NCI-H446 (cell line): ENCODE measurements at regions not wholly inside any gene's neighbourhood (a gene's known extent, or its start where the extent isn't known, plus 50 kb on each side); places are given as distances from the start of the nearest gene placed in this dataset.

Source experiments
- DNase-seq, 2 experiments: peaks; one replicate each; lab custom pipeline; 2025; lab: John Stamatoyannopoulos, UW

DNA sequence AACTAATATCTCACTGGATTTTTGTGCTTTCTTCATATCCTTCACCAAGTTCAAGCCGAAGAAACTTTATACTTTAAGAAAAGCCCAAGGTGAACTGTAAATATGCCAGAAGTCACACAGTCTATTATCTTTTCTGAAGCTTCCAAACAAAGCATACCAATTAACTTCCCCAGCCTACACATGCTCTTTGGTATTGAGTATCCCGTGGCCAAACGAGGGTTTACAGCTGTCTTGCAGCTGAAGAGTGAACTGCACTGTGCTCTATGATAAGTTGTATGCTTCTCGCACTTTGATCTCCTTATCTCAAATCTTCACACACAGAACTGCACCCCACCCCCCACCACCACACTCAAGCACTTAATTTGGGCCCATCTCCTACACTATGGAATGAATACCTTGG lies 215.6 kb upstream of the VEPH1 start:
- DNase-seq: no peak

DNA sequence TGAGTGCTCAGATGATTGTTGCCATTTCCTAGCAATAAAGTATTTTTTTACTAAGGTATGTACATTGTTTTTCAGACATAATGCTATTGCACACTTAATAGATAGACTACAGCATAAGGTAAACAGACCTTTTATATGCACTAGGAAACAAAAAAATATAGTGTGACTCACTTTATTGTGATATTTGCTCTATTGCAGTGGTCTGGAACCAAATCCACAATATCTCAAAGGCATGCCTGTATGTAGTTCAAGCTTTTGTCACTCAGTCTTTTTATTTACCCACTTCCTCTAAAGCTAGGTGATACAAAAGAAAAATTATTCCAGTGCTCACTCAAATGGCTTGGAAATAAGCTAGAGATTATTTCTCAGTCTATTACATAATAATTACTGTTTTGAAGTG lies 209.9 kb upstream of the VEPH1 start:
- DNase-seq: no peak

DNA sequence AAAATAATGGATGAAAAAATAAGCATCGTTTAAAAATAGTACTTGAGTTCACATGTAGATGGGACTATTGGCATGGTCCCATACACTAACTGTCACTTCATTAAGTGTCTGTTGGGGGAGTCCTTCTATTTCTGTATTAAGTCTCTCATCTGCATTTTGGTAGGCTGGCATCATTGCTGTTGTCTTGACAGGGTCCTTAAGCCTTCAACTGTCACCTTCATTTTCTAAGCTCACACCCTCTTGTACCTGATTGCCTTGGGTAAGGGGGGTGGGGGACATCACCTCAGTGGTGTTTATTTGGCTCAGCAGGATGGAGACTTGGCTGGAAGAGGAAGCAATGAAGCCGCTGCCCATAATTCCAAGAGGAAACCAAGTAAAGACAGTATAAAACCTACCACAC lies 202.0 kb upstream of the VEPH1 start:
- no peak for DNase-seq

DNA sequence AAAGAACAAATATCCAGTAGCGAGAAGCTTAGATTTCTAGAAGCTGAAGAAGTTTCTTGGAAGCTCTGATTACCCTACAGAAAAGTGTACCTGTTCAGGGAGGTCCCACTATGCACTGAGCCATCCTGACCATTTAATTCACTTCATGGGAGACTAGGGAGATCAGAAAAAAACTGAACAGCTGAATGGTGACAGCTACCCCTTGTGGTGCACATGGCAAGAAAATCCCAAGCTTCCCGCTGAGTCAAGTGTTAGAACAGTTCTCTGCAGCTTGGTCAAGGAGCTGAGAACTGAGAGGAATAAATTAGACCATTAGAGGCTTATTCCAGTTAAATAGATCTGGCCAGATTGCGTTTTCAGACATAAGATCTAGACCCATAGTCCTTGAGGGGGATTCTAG lies 197.2 kb upstream of the VEPH1 start:
- no peak for DNase-seq

DNA sequence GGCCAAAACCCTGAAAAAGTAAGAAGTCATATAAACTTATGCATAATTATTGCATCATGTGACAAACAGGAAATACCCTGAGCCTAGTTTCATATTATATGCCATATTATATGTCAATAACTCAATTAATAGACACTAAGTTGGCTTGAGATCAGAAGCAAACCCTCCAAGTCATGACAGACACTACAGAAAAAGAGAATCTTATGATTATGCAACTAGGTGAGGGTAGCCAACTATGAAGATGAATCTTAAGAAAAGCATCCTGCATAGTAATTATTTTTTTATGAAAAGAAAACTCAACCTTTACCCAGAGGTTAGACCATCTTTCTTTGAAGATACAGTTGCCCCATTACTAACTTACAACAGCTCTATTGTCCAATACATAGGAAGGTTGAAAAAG lies 192.4 kb upstream of the VEPH1 start:
- DNase-seq: no peak

DNA sequence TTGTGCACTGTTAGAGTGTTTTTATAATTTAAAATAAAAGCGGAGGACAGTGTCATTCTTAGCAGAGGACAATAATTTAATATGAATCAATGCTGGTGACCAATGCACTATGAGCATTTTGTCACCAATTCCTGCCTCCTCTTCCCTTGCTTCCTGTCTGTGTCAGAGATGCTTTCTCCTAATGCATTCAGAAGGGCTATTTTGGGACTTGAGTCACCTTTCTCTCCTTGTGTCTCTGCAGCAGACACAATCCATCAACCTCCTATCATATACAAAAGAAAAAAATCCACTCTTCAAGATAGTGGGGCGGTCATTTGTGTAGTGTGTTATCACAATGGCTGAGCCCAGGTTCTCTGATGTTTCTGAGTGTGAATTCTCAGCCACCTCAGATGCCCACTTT lies 191.9 kb upstream of the VEPH1 start:
- no peak for DNase-seq

DNA sequence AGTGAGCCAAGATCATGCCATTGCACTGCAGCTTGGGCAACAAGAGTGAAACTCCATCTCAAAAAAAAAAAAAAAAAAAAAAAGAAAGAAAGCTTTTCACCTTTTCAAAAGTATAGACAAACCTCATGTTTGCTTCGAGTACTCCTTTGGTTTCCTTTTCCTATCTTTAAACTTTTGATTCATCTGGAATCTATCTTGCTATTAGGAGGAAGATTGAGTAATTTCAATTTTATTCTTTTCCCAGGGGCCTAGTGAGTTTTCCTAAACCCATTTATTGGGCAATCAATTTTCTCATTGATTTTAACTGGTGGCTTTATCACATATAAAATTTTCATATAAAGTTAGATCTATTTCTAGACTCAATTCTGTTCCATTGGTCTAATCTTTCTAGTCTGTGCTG lies 190.5 kb upstream of the VEPH1 start:
- DNase-seq: no peak

DNA sequence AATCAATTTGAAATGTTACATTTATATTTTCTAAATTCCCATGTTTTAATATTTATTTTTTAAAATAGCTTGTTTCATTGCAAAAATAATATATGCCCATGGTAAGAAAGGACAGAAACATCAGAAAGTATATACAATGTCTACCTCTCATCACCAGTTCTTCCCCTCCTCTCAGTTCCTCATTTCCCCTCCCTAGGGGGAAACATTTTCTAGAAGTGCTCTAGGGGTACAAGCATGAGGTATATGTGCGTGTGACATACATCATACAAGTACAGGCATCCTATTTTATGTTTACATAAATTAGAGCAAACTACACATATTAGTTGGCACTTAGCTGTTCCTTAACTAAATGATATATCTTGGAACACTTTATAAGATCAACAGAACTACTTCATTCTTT lies 189.3 kb upstream of the VEPH1 start:
- DNase-seq: no peak

DNA sequence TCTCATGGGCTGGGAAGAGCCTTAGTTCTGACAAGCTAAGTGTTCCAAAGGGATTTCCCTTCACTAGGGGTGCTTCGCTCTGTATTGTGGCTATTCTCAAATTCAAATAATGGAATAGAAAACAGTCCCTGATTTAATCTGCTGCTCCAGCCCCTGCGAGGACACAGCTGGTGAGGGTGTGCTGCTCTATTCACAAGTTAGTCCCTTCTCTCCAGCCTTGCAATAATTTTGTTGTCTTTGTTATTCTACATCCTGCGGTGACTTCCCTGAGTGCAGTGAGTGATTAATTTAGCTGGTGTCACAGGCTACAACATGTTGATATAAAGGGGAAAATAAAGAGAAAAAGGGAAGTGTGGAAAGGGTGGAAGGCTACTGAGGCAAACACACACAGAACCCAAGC lies 180.5 kb upstream of the VEPH1 start:
- no peak for DNase-seq

DNA sequence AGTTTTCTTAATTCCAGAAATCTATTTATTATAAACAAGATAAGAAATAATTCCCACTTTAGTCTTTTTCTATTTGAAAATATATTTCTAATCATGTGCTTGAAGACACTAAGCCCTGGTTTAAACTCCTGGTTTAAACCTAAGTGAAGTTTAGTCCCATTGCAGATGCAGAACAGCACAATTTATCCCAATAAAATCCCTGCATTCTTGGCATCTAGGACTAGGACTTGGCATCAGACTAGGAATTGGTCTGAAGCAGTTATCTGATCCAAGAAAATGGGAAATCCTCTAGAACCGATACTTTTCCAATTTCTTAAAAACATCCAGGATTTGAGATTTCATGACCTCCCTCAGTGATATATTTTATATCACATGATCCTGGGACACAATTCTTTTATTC lies 168.8 kb upstream of the VEPH1 start:
- DNase-seq: peak; percentile 19 to 64

DNA sequence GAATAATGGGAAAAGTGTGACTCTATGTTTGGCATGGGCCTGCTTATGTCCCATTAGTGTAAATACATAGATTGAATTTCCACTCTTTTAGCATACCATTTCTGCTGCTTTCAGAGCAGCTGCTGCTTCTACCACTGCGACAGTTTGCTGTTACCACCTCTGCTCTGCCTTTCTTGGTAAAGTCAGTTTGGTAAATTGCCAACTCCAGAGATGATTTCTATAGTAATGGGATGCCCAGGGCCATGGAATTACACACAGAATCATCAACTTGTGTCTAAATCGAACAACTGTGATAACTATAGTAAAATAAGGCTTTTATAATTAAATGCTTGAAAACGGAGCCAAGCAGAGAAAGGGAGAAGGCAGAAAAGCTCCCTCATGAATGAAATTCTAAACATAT lies 168.4 kb upstream of the VEPH1 start:
- peak; percentile 9 to 63 for DNase-seq

DNA sequence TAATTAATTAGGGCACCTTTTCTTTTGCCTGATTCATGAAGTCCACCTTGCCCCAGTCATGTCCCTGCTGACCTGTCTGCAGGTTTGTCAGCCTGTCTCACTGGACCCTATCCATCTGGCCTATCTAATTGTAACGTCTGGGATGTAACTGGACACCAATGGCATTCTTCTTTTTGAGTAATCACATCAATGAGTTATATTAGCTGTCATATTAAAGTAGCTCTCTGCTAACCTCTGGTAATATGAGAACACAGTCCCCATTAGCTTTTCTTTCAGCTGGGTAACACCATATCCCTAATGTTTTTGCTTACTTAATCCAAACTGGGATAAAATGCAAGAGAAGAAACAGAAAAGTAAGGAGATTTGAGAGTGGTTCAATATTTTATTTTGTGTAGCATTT lies 166.2 kb upstream of the VEPH1 start:
- DNase-seq: no peak

DNA sequence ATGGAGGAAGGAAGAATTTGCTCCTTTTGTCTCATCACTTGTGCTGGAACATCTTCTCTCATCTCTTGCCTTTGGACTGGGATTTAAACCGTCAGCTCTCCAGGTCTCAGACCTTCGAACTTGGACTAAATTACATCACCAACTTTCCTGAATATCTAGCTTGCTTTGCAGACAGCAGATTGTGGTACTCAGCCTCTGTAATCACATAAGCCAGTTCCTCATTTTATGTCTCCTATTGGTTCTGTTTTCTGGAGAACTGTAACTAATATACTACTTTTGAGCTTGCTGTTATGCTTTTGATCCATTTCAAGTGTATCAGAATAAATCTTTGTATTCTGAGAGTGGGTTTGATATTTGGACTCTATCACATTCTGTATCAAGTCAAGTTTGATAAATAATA lies 164.3 kb upstream of the VEPH1 start:
- DNase-seq: no peak

DNA sequence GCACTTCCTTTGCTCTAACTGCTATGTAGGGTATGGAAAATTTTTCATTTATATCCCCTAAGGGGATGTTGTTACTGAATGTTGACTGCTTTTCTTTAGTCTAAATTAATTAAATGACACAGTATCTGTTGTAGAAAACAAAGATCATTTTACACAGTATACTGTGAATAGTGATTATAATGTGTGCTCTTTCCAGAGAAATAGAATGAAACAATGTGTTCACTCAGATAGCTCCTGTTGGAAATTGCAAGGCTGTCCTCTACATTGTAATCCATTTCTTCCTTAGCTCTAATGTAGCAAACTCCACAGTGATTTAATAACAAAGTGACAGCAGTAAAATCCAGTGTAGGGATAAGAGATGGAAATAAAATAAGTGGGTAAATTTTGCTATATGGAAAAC lies 159.0 kb upstream of the VEPH1 start:
- DNase-seq: no peak

DNA sequence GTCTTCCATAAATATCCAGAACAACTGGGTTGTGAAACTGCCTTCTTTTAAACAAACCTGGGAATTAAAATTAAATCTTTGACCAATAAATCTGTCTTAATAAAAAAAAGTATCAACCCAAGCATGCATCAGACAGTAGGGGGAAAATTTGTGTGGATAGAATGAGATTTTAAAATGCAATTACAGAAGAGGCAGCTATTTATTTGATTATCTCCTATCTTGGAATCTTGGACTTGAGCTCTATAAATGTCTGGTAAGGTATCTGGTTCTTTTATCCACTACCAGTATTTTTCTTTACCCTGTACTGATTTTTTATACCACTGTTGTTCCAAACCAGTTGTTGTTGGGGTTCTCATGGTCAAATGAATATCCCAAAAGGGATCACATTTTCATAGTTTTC lies 157.6 kb upstream of the VEPH1 start:
- DNase-seq: no peak

DNA sequence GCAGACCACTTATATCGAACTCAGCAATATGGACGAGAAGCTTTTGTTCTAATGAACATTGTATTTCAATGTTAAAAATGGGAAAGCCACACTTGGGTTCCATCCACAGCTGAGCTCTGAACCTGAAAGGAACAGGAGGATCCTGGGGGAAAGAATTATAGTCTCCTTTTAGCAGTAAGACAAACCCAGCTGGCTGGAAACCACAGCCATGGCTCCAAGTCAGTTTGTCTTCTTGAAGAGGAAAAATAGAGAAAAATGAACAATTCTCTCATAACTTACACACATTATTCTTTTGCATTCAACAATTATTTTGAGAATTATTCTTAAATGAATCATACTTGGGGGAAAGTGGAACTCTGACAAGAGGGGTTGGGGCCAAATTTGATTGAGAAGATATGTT lies 149.2 kb upstream of the VEPH1 start:
- DNase-seq: no peak

DNA sequence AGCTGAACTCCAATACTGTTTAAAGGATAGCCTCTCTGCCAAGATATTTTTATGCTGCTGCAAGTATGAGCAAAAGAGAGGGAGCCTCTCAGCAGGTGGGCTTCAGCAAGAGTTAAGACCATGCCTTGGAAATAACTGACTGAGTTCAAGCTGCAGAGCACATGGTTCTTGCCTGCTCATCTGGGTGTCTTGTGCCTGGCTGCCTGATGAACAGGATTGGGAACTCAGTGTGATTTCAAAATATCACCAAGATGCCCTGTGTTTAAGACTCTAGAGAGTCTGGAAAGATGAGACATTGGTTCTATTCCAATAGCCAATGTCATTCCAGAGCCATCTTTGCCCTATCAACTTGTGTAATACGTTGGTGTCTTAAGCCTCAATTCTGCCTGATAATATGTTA lies 147.5 kb upstream of the VEPH1 start:
- DNase-seq: no peak

DNA sequence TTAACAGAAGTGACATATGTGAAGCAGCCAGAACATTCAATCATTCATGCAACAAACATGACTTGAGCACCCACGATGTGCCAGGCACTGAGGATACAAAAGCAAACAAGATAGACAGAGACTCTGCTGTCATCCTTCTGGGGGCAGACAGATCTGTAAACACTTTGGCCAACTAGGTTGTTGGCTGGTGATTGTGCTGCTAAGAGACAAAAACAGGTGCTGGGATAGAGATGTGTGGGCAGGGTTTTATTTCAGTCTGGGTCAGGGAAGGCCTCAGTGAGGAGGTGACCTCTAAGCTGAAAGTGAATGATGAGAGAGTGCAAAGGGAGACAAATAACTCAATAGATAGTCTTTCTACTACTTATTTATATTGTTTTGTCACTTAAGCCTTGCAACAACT lies 147.0 kb upstream of the VEPH1 start:
- DNase-seq: no peak

DNA sequence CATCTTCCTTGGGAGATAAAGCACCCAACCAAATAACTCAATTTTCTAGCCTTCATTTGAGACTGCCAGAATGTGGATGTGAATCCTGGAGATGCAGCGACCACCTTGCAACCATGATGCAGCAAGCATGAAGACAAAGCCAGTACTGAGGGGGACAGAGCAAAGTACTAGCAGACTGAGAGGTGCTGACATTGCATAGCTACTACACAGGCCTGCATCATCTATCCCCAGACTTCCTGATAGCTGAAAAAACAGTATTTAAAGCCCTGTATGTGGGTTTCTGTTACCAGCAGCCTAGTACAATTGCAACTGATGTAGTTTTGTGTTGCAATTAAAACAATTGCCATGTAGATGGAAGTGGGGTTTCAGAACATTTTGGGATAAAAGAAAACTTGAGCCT lies 146.3 kb upstream of the VEPH1 start:
- DNase-seq: no peak

DNA sequence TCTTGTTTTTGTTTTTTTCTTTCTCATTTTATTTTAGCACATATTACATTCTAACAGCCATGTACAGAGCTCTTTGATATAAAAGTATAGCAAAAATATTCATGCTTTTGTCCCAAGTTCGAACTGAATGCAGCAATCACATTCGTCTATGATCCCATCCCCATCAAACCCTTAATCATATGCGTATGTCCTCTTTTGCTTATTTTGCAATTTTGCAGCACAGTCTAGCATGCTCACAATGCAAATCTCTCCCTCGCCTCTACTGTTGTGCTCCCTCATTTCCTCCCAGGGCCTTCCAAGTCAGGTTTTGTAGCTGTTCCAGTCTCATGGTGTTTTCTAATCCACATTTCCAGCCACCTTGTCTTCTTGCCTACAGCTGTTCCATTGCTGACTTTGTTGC lies 144.6 kb upstream of the VEPH1 start:
- no peak for DNase-seq

DNA sequence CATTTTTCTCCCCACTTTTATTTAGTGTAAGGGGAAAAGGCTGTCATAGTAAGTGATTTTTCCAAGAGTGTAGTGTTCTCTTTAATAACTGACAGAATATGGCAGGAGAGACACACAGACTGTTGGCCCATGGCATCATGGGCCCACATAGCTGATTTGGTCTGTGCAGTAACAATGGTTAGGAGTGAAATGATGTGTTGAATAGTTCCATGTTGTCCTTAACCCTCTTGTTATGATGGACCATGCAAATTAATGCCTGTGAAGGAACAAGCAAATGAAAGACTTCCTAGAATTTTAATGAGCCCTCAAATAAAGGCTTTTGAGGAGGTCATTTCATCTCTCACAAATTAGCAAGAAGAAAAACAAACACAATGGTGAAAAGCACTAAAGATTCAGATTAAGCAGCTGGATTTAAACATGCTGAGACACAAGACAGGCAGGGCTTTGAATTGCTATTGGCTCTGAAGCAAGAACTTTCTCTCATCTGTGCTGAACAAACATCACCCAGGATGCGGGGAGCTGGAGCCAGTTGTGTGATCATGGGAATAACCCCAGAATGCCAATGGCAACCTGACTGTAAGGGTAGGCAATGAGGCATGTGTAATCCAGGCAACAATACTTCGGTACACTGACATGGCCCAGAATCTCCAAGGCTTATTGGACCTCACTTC lies 136.7 kb upstream of the VEPH1 start:
- no peak for DNase-seq

DNA sequence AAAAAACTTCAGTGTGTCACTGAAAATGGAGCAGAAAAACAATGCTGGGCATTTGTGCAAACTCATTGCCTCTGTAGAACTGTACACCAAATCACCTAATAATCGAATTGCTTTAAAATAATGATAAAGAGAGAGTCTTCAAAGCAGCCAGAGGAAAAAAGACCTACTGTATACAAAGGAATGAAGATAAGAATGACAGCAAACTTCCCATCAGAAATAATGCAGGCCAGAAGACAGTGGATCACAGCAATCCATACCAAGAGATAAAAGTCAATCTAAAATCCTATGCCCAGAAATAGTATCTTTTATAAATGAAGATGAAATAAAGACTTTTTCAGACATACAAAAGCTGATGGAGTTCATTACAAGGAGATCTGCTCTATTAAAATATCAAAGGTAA lies 134.7 kb upstream of the VEPH1 start:
- DNase-seq: no peak

DNA sequence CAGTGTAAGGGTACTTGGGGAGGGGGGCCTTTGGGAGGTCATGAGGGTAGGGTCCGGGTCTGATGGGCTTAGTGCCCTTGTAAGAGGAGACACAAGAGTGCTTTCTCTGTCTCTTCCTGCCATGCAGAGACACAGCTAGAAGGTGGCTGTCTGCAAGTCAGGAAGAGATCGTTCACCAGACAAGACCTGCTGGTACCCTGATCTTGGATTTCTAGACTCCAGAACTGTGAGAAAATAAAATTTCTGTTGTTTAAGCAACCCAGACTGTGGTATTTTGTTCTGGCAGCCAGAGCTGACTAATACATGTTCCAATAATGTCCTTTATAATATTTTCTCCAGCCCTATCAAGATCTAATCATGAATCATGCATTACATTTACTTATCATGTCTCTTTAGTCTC lies 130.0 kb upstream of the VEPH1 start:
- no peak for DNase-seq

DNA sequence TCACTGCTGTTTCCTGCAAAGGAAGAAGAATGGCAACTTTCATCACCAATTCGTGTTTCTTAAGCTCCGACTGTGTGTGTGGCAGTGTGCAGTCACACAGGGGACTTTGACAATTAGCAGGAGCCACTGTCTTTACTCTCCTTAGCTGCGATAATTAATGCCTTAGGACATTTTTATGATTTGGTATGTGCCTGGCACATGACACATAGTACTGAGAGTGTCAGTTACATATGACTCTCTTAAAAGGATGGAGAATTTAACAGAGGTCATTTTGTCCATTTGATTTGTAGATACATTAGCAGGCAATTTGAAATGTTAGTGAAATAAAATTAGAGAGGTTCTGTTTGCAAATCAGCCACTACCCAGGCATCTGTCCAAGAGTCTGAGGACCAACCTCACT lies 128.9 kb upstream of the VEPH1 start:
- DNase-seq: no peak

DNA sequence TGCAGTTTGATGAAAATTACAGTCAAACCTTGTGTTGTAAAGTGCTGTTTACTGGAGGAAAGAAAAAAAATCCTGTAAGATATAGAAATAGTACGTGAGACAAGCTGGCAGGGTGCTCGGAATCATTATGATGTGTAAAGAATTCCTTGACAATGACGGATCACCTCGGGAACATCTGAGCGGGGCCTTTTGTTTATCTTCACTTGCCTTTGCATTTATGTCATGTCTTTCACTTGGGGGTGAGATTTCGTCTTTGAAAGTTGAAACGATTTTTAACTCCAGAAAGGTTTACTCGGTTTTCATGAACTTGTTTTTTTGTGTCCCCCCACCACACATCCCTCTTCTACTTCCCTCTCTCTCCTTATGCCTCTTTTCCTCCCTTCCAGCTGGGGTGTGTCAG lies 128.3 kb upstream of the VEPH1 start:
- no peak for DNase-seq
